GM20431 (cell line): ENCODE measurements at regions not wholly inside any gene's neighbourhood (a gene's known extent, or its start where the extent isn't known, plus 50 kb on each side); places are given as distances from the start of the nearest gene placed in this dataset.
"Not testable (repeated sequence)": the region's sequence is repeated elsewhere in the genome, so short reads cannot be mapped to it uniquely, and the experiment has no call there.

ENCODE experiments used
- in situ Hi-C: fragments of 300-500 bp; cut with MseI, MboI; formaldehyde crosslinking; loops from one replicate; pipeline ENCODE4 v1.15.0; 2020; ENCODE audit warnings: low sequenced_read_pairs; ENCODE audit not compliant: unreplicated experiment

DNA sequence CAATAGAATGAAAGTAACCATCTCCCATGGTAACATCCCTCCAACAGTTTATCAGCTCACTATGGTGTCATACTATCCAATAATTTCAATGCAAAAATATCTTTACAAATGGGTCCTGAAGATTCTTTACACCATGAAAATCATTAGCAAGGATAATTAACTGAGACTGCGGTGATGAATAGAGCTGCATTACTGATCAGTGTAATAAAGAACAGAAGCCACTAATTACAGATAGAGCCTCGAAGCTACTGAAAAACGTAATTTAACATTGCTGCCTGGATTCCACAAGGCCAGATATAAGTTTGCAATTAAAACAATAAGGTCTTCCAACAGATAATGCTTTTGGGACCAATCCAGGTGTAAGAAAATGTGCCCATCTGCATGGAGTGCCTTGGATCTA lies 1245.8 kb upstream of the SLC39A10 start:
- in situ Hi-C loops: no loop called here

DNA sequence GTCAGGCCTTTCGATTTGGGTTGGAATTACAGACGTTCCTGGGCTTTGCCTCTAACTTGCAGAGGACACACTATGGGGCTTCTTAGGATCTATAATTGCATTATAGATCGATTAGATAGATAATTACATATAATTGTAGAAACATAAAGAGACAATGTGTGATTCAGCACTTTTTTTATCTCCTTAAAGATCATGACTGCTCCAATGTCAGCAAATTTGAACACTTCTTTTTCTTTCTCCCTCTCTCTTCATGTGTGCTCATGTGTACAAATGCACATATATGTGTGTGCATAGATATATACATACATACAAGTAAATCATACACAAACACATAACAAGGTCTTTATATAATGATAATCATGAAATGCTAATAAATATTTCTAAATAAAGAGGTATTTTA lies 1261.2 kb upstream of the SLC39A10 start:
- in situ Hi-C loops: no loop called here

DNA sequence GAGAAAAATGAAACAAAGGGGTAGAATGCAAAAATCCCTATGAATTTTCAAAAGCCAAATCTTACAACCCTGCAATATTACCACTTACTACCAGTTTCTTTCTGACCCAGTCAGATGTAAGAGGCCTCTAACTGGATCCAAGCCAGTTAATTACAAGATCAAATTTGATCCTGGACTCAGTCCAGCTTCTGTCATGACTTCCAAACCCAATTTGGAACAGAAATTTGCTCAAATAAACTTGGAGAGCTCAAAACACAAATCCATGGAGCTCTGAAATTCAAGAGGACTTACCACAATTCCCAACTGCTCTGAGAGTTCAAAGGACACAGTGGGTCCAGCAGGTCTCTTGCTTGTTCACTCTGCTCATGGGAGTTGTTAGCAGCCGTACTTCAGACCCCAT lies 1271.7 kb upstream of the SLC39A10 start:
- in situ Hi-C loops: no loop called here

DNA sequence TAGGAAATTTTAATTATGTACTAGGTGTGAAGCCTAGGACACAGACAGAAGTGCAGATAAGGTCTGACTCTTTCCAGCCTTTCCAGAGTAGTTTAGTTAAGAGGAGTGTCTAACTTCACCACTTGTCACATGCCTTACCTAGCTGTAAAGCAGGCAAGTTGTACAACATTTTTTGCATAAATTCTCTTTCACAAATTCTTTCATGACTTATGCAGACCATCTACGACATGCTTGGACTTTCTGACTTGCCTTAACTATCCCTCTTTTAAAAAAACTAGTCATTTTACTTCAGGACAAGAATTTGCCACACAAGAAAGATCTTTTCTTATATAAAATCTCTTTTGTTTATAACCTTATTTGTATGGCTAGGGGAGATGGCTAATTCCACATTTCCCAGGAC lies 1273.6 kb upstream of the SLC39A10 start:
- in situ Hi-C loops: no loop called here

DNA sequence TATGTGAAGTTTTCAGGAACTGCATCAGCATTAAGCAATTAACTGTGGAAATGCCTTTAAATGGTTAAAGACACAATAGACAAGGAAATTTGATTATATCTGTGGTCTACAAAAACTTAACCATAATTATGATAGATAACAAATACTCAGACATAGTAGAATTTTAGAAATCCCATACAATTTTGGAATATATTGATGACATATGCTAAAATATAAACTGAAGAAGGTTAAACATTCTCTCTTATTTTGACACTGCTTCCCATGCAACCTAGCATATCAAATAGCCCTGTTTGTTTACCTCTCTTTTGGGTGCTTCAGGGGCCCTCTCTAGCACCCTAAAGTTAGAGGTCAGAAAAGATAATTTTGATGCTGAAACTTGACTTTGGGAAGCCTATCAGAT lies 1274.8 kb upstream of the SLC39A10 start:
- in situ Hi-C loops: no loop called here

DNA sequence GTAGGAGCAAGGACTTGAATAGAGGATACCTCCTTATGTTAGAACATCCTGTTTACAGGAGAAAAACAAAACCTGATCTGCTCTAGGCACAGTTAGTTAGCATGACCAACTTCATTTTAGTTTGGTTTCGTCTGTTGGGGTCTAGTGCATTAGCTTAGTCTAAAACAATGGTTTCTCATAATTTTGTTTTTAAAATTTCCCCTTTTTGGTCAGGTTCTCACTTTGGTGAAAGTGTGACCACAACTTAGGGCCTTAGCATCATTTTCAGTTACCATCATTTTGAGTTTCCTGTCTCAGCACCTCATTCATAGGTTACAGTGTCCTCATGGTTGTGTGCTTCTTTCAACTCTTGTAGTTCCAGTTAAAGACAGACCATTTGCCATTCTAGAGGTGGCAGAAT lies 1277.0 kb upstream of the SLC39A10 start:
- in situ Hi-C loops: no loop called here

DNA sequence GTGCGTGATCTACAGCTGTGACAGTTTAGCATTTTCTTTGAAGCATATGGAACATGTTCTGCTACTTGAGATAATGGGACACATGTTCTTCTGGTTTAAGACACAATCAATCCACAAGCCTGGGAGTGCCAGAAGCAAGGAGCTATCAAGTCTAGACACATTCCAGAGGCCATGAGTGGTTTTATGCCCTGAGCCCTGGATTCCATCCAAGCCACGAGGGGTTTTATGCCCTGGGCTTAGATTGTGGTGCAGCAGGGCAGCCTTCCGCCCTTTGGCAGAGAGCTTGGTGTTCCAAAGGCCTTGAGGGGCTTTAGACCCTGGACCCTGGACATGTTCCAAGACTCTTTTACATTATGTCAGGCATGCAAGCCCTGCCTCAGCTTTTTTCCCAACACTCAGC lies 1289.6 kb upstream of the SLC39A10 start:
- in situ Hi-C loops: not testable (repeated sequence)

DNA sequence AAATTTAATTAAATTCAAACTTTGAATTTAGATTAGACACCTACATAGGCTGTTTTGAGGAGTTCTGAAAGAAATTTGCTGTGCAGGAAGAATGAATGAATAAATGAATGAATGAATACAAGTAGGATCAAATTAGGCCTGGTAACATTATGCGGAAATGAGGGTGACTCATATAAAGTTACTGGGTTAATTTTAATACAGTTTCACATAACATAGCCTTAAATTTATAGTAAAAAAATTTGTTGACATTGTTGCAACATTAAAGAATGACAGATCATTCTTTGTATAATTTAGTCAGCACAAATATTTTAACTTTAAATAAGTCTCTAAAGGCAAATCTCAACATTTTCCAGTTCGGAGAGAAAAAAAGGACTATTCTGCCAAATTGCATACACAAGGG lies 1293.1 kb upstream of the SLC39A10 start:
- in situ Hi-C loops: no loop called here

DNA sequence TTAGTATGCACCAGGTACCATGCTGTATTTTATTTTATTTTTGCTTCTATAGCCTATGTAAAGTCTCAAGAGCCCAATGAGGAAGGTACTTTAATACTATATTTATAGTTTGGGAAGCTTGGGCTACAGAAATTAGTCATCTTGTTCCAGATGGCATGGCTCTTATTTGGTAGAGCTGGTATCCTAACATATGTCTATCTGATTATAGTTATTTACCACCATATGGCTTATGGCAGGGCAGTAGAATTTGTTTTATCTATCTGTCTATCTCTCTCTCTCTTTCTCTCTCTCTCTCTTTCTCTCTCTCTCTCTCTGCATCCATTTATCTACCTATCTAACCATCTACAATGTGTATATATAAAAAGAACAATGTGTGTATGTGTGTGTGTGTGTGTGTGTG lies 1293.7 kb upstream of the SLC39A10 start:
- in situ Hi-C loops: no loop called here

DNA sequence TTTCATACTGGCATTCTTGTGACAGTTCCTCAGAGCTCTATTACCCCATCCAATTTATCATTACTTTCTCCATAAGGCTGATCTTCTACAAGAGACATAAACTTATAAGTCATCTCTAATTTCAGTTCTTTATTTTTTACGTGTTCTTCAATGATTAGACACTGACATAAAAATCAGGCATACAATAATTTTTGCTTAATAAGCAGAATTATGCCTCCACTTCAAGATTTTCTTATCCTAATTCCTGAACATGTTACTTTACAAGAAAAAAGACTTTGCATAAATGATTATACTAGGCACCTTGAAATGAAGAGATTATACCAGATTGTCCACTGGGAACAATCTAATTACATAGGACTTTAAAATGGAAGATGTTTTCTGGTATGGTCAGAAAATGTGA lies 1304.5 kb upstream of the SLC39A10 start:
- in situ Hi-C loops: no loop called here

DNA sequence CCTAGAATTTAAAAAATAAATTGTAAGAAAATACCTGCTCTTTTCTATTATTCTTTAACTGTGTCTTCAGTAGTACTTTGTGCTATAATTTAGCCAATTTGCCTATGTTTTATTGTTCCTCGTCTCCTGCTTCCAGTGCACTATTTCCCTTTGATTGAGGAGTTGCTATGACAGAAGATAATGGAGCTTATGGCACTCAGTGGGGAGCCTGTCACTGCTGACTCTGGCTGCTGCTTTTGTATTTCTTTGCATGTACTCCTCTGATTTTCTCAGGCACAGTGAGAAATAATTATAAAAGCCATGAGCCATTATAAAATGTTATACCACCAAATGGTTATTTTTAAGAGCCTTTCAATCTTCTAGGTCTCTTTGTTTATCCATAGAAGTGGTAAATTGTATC lies 1310.8 kb upstream of the SLC39A10 start:
- in situ Hi-C loops: no loop called here

DNA sequence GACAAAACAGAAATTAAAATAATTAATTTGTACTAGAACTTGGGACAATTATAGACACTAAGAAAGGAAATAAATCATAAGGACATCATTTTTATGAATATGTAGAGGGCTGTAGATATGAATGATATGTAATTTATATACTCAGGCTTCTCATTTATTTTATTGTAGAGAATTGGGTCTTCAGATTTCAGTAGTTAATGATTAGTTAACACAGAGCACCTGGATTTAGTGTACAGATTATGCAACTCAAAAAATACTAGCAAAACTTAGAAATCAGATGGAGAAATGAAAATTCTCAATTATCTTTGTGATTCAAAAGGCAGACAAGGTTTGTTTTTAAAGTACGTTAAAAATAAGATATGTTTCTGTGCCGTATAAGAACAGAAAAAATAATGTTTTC lies 1311.7 kb upstream of the SLC39A10 start:
- in situ Hi-C loops: no loop called here

DNA sequence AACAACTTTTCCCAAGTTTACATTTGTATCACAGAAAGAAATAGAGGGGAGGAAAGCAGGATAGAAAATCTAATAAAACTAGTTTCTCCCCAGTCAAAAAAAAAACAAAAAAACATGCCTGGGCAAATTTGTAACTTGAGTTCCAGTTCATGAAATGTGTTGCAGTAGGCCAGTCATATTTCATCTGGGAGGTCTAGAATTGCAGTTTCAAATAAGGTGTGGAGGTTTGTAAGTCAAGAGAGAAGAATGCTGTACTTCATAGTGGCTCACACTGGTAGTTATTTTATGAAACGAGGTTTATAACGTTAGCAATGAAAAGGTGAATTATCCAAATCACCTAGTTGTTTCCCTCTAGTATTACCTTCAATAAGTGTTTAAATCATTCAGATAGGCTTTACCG lies 1313.9 kb upstream of the SLC39A10 start:
- in situ Hi-C loops: no loop called here

DNA sequence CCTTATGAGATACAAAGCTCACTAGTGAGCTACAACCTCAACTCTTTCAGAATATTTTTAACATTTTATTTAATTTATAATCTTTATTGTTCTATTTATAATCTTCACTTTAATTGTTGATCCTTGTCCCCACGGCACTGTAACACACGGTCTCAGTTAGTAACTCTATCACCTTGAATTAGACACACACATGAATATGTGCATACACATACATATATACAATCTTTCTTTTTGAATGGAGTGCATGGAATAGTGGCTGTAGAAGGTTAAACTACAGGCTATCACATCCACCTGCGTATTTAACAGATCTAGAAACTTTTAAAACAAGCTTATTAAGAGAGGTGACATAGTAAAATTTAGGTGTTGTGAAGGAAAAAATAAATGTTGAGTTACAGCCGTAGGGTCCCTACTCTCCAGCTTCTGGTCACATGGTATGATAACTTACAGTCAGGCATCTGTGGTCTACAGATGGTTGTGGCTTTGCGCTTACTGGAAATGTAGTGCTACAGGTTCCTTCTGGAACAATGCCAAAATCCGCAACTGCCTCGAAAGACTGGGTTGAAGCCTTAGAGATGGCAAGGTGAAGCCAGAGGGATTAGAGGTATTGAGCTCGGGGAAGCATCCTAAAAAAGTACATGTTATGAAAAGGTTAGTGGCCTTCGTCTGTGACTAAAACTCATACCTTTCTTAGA lies 1324.1 kb upstream of the SLC39A10 start:
- in situ Hi-C loops: no loop called here

DNA sequence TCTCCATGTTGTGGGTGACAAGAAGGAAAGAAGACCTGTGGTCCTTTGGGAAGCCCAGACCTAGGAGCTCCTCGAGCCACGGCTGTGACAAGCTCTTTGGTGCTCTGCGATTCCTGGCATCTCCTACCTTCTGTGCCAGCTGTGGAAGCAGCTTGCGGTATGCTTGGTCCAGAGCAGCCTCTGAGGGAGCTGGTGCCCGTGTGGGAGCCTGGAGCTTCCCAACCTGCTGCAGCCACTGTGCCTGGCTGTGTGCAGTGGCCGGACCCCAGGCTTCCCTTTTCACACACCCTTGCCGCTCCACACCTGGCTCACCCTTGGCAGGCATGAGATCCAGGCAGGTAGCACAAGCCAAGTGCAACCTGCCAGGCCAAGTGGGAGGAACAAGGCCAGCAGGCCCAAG lies 1328.6 kb upstream of the SLC39A10 start:
- in situ Hi-C loops: no loop called here

DNA sequence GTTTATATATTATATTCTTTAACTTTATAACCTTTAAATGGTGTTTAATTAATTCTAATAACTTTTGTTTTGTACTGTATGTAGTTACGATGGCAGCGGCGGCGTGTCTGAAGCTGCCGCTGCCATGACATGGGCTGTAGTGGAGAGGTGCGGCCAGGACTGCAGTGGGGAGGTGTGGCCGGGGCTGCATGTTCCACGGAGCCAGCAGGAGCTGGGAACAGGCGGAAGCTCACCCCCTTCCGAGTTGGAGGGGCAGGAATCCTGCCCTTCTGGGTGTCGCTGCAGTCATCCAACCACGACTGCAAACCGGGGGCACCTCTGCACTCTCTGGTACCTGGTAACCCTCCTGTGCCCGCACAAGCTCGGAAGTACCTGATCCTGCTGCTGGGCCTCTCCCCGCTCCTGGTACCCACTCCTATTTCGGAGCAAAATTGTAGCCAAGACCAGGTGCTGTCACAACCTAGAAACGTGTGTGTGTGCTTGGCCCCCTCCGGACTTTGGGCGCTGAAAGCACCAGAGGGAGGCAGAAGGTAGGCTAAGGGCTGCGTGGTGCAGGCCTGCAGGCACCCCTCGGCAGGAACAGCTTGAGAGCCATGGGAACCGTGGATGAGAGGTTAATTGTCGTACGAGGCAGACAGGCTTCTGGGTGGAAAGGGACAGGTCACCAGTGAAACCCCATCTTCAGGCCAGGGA lies 1329.7 kb upstream of the SLC39A10 start:
- in situ Hi-C loops: no loop called here

DNA sequence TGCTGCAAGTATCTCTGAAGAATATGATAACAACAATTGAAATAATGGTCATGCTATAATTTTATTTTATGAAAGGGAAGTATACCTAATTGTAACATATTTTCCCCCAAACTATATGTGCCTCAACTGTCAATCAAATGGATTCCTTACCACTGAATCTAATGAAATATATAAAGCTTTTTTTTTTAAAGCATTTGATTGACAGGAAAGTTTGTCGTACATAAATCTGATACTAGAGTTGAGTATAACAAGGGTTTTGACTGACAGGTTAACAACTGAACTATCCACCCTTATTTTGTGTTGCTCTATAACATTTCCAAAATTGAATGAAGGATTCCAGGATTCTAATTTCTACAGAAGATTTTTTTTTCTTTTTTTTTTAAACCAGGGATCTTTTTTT lies 1333.3 kb upstream of the SLC39A10 start:
- in situ Hi-C loops: no loop called here

DNA sequence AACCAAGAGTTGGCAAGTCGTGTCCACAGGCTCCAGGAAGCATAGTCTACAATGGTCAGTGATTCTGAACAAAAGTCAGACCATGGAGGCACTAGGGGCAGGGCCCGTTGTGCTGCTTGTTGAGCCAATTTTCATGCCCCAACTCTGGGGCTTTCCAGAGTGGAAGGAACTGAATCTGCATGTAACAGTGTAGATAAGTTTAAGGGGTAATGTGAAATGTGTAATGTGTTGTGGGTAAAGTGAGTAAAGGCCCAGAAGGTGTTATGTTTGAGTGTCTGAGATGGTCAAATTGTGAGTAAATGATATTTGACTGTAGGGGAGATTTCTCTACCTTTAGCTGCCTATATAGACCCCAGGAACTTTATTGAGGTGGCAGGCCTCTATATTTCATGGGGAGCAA lies 1336.5 kb upstream of the SLC39A10 start:
- in situ Hi-C loops: no loop called here

DNA sequence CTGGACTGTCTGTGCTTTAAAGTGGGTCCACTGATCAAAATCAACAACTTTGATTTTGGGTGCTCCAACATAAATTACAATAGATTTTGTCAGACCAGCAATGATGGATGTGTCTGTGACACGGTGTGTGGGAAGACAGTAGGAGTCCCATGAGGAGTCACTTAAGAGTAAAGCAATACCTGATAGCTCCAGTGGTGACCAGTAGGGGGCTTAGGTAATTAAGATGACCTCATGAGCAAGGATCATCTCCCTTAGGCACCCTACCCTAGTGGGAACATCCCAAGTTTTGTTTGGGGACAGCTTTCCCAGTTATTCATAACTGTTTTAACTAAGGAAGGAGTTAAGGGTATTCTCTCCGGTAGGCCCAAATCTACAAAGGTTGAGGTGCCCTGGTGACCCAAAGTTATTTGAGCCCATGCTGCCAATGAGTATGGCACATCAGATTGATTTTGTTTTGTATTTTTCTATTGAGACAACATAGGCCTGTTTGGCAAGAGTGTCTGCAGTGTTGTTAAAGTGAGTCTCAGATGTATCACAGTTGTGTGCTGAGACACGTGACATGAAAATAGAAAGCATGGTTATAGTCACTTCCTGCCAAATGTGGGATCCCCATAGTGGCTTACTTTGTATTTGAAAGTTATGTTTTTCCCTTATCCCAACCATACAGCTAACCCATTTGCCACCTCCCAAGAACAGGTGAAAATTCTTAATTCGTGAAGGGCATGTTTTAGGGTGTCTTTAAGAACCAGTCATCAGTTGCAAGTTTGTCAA lies 1337.6 kb upstream of the SLC39A10 start:
- in situ Hi-C loops: no loop called here

DNA sequence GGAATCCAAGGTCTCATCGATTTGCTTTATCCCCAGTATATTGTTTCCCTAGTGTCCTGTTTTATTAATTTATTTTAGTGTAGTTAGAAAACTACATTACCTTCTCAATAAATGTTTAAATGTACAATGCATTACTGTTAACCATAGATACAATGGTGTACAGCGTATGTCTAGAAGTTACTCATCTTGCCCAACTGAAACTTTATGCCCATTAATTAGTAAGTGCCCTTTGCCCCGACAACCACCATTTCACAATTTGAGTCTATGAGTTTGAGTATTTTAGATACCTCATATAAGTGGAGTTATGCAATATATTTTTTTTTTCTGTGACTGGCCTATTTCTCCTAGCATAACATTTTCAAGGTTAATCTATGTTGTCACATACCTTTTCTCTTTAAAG lies 1343.0 kb upstream of the SLC39A10 start:
- in situ Hi-C loops: no loop called here

DNA sequence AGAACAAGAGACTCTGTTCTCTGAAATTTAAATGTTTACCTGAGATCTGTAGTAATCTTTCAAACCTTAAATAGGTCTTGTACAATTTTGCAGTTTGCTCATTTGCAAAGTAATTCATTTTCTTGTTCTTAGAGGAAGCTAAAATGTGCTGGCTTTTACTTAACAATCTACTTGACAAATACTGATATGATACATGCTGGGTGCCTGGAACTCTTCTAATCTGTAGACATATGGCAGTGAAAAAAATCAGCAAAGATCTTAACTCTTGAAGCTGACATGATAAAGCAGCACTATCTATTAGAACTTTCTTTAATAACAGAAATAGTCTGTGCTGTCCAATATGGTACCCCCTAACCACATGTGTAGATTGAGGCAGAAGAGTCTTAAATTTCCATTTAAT lies 1352.8 kb upstream of the SLC39A10 start:
- in situ Hi-C loops: no loop called here
